Common myeloid progenitor, CD34-positive (primary cell): ENCODE measurements at regions not wholly inside any gene's neighbourhood (a gene's known extent, or its start where the extent isn't known, plus 50 kb on each side); places are given as distances from the start of the nearest gene placed in this dataset.

ENCODE experiments used
- CTCF ChIA-PET: fragments of 350-600 bp; sonication (Branson Sonifier 250); formaldehyde crosslinking; loops from one replicate; lab custom pipeline; 2021; ENCODE audit warnings: antibody characterized with exemption; lab: Charles Lee
- POLR2A ChIA-PET: fragments of 350-600 bp; sonication (Branson Sonifier 250); formaldehyde crosslinking; loops from one replicate; lab custom pipeline; 2021; ENCODE audit warnings: antibody characterized with exemption; lab: Charles Lee
- DNase-seq, 3 donors: peaks; one replicate each; pipeline versions ENCODE4 v3.0.0 to v3.0.0-alpha.2; 2013
- H3K27ac ChIP-seq, 2 experiments: 1 replicate in 1 of 2; 2 replicates in 1 of 2; pipeline ENCODE4 v1.7.0; 2013; ENCODE audit warnings: inconsistent platforms in 2 of 2, low read length in 2 of 2, mild to moderate bottlenecking in 2 of 2, low read depth in 1 of 2, moderate library complexity in 1 of 2; ENCODE audit not compliant: severe bottlenecking in 2 of 2, insufficient read depth in 1 of 2, poor library complexity in 1 of 2
- H3K27me3 ChIP-seq, 5 experiments: replicated peaks in 2 of 5; 1 replicate in 3 of 5; 2 replicates in 2 of 5; pipeline versions ENCODE4 v1.6.1 to v1.7.0; 2013; ENCODE audit warnings: low read length in 4 of 5, mild to moderate bottlenecking in 2 of 5, moderate library complexity in 2 of 5, inconsistent platforms in 1 of 5; ENCODE audit not compliant: insufficient read depth in 5 of 5, control insufficient read depth in 4 of 5
- H3K36me3 ChIP-seq, 4 experiments: 1 replicate in 2 of 4; 2 replicates in 2 of 4; pipeline versions ENCODE4 v1.6.1 to v1.7.0; 2013; ENCODE audit warnings: low read length in 3 of 4, control low read depth in 1 of 4, mild to moderate bottlenecking in 1 of 4; ENCODE audit not compliant: control insufficient read depth in 4 of 4, insufficient read depth in 4 of 4
- H3K4me1 ChIP-seq, 4 experiments: 1 replicate in 3 of 4; 2 replicates in 1 of 4; pipeline versions ENCODE4 v1.6.1 to v1.7.1; 2013; ENCODE audit warnings: low read length in 3 of 4, mild to moderate bottlenecking in 3 of 4, control low read depth in 1 of 4, inconsistent platforms in 1 of 4, moderate library complexity in 1 of 4; ENCODE audit not compliant: control insufficient read depth in 4 of 4, insufficient read depth in 4 of 4; ENCODE audit errors: control extremely low read depth in 1 of 4
- H3K4me3 ChIP-seq, 7 experiments: 1 replicate in 4 of 7; 2 replicates in 3 of 7; pipeline versions ENCODE4 v1.5.1 to v1.7.0; 2013; ENCODE audit warnings: mild to moderate bottlenecking in 7 of 7, low read length in 6 of 7, moderate library complexity in 6 of 7, inconsistent platforms in 2 of 7, low read depth in 2 of 7, control low read depth in 1 of 7; ENCODE audit not compliant: insufficient read depth in 4 of 7, control insufficient read depth in 1 of 7; ENCODE audit errors: extremely low read depth in 1 of 7
- H3K9me3 ChIP-seq, 5 experiments: 1 replicate in 4 of 5; 2 replicates in 1 of 5; pipeline versions ENCODE4 v1.6.1 to v1.7.1; 2013; ENCODE audit warnings: low read length in 4 of 5, mild to moderate bottlenecking in 2 of 5, inconsistent platforms in 1 of 5, low read depth in 1 of 5, moderate library complexity in 1 of 5; ENCODE audit not compliant: control insufficient read depth in 4 of 5, insufficient read depth in 2 of 5; ENCODE audit errors: control extremely low read depth in 1 of 5
- WGBS: methylation state at CpG from one replicate; pipeline ENCODE4 v1.1.5; 2013; ENCODE audit not compliant: insufficient coverage; 5-methylcytosine and 5-hydroxymethylcytosine counted together

DNA sequence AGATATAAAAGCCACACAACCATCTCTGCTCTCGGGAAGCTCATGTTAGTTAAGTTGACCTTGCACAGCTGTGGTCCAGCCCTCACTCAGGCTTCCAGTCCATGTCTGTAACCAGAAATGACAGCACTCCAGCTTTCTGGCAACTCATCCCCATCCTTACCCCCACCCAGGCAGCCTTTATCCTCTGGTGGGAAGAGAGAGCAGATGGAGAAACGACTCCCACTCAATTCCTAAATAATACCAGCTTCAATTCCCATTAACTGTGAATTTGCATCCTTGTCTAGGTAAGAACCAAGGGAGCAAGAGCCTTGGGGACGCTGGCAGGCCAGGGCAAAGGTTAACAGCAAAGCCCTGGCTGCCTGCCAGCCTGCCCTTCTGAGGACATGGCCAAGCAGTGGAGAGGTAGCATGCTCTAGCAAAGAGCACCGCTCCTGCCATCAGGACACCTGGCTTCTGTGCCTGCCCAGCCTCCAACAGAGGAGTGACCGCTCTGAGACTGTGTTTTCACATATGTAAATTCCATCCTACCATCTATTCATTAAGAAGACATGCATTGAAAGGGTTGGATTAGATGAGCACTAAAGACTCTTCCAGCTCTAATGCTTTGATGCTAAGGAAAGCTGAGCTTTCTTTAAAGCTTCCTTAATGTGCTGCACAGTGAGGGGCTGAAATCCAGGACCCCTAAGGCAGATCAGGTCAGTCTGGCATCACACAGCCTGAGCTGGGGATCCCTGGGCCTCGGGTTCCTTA lies 236.1 kb downstream of the GRIN2B start:
- H3K36me3 ChIP-seq = no peaks in the 10 kb centered on the region
- H3K27me3 ChIP-seq = peaks cover 0 to 24% (median 6%) of the 10 kb centered on the region in 5 experiments
- POLR2A ChIA-PET = no interaction called here
- peaks cover 0 to 3% (median 0%) of the 10 kb centered on the region in 5 experiments for H3K9me3 ChIP-seq
- no peak for DNase-seq
- H3K27ac ChIP-seq = no peak overlapping the region
- WGBS = 11% methylated on average over 1 of the region's 6 CpGs
- no peaks in the 10 kb centered on the region for H3K4me1 ChIP-seq
- CTCF ChIA-PET = no interaction called here
- no peak overlapping the region for H3K4me3 ChIP-seq

DNA sequence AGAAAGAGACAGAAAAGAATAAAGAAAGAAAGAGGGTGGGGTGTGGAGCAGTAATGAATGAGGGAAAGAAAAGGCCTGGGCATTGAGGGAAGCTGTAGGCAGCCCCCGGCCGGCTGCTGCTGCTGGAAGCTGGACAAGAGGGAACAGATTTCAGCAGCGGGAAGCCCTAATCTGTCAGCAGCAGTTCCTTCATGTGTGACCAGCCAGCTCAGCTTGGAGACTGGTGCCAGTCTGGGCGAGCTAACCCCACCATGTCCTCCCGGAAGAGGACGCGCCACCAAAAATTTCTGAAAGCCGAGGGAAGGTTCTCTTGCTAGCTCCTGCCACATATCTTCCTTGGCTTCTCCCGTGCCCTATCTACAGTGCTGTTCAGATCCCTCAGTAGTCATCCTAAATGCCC lies 236.8 kb downstream of the GRIN2B start:
- Histone ChIP-seq H3K27ac (no peak overlapping the region), H3K4me1 (no peaks in the 10 kb centered on the region), H3K27me3 (peaks cover 0 to 24% (median 6%) of the 10 kb centered on the region in 5 experiments), H3K36me3 (no peaks in the 10 kb centered on the region), H3K4me3 (no peak overlapping the region), H3K9me3 (peaks cover 0 to 3% (median 0%) of the 10 kb centered on the region in 5 experiments)
- DNase-seq = no peak
- POLR2A ChIA-PET = no interaction called here
- CTCF ChIA-PET = no interaction called here
- 80% methylated on average over 9 of the region's 9 CpGs for WGBS

DNA sequence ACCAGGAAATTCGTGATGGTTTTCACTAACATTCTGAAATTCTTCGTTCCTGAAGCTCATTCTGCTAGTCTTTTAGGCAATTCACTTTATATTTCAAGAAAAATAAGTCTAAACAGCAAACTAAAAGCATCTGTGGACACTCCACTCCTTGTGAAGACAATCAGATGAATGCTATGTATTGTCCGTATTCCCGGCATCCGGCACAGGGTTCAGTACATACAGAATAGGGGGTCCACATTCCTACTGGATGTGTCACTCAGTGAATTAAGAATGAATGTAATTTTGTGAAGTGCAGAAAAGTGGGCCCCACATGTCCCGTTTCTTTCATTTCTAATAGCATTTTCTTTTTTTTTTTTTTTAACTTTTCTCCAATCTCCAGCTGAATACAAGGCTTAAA lies 241.3 kb downstream of the GRIN2B start:
- Histone ChIP-seq H3K36me3 (no peaks in the 10 kb centered on the region), H3K9me3 (no peaks in the 10 kb centered on the region), H3K27me3 (peaks cover 0 to 7% (median 3%) of the 10 kb centered on the region in 5 experiments), H3K4me1 (no peaks in the 10 kb centered on the region), H3K27ac (no peak overlapping the region), H3K4me3 (no peak overlapping the region)
- POLR2A ChIA-PET = no interaction called here
- no peak for DNase-seq
- CTCF ChIA-PET = no interaction called here
- WGBS = 40% methylated on average over 2 of the region's 6 CpGs

DNA sequence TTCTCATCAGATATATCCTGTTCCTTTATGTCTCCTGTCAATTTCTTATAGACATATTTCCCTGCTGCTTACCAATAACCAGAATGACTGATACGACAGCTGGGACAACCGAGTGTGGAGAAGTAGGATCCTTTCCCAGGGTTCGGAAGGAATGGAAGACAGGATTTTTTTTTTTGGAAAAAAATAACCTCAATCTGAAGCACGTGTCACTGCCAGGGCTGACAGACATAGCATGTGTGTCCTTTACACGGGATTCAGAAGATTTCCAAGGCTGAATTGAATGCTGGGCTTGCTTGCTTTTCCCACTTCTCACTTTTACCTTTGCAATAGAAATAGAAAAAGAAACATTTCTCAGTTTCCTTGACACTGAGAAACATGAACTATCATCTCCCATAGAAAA lies 245.7 kb downstream of the GRIN2B start:
- no peaks in the 10 kb centered on the region for H3K9me3 ChIP-seq
- H3K4me1 ChIP-seq = no peaks in the 10 kb centered on the region
- 93% methylated on average over 5 of the region's 5 CpGs for WGBS
- ChIA-PET CTCF (no interaction called here), POLR2A (no interaction called here)
- H3K36me3 ChIP-seq = no peaks in the 10 kb centered on the region
- peaks cover 0 to 5% (median 1%) of the 10 kb centered on the region in 5 experiments for H3K27me3 ChIP-seq
- no peak overlapping the region for H3K27ac ChIP-seq
- no peak for DNase-seq
- no peak overlapping the region for H3K4me3 ChIP-seq

DNA sequence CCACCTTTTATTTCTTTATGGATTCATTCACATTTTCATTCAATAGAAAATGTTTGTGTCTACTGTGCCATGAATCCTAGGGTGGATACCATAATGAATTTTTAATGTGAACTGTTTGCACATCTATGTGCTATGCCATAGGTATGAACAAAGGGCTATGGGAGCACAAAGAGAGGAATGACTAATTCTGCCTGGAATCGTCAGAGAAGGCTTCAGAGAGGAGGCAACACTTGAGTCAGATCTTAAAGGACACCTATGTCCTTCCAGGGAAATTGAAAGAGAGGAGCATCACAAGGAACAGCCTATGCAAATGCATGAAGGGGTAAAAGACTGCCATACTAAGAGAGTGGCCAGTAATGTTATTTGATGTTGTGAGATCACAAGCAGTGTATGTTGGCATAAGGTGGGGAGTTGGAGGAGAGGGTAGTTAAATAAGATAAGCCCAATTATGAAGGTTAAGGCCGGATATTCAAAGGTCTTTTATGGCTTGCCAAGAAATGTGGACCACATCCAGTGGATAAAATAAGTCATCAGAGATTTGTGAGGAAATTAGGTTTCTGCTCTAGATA lies 246.7 kb downstream of the GRIN2B start:
- CTCF ChIA-PET = no interaction called here
- H3K36me3 ChIP-seq = no peaks in the 10 kb centered on the region
- peaks cover 0 to 6% (median 1%) of the 10 kb centered on the region in 5 experiments for H3K27me3 ChIP-seq
- H3K27ac ChIP-seq = no peak overlapping the region
- H3K4me3 ChIP-seq = no peak overlapping the region
- no peak for DNase-seq
- POLR2A ChIA-PET = no interaction called here
- WGBS = 83% methylated on average over 1 of the region's 2 CpGs
- no peaks in the 10 kb centered on the region for H3K9me3 ChIP-seq
- H3K4me1 ChIP-seq = no peaks in the 10 kb centered on the region

DNA sequence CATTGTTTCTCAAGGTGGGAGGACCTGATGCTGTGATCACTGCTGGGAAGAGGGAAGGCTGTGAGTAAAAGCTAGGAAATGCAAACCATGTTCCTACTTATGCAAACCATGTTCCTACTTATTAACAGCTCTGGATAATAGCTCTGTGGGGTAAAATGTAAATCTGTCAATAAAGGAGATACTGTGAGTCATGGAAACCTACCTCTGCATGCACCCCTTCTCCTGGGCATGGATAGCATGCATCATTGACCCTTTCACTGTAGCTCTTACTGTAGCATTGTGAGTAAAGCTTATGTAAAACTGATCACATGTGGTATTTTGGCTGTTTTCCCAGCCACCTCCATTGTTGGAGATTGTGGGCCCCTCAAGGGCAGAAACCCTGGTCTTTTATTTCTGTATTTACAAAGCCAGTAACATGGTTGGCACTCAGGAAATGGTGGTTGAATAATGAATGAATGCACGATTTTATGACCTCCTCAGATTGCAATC lies 253.7 kb downstream of the GRIN2B start:
- no peak overlapping the region for H3K4me3 ChIP-seq
- H3K27me3 ChIP-seq = peaks cover 0 to 11% (median 9%) of the 10 kb centered on the region in 5 experiments
- H3K36me3 ChIP-seq = no peaks in the 10 kb centered on the region
- no peak overlapping the region for H3K27ac ChIP-seq
- no peaks in the 10 kb centered on the region for H3K9me3 ChIP-seq
- H3K4me1 ChIP-seq = no peaks in the 10 kb centered on the region
- CTCF ChIA-PET = no interaction called here
- POLR2A ChIA-PET = no interaction called here
- WGBS = 0% methylated on average over 1 of the region's 1 CpG
- DNase-seq = no peak

DNA sequence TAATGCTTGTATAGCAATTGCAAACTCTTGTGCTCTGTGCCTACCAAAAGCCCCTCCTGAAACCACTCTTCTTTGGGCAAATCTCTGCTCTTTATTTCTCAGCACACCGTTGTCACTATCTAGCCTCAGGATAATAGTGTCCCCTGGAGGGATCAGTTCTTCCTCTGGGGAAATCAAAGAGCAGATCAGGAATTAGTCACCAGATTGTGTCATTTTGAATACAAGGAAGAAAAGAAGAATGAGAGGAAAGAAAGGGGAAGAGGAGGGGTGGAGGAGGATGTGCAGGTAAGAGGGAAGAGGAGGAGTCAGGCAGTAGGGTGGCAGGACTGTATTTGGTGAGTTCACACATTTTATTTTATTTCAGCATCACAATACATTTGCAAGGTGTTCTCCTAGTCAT lies 256.4 kb downstream of the GRIN2B start:
- no peaks in the 10 kb centered on the region for H3K4me1 ChIP-seq
- no peaks in the 10 kb centered on the region for H3K9me3 ChIP-seq
- H3K27me3 ChIP-seq = peaks cover 0 to 17% (median 7%) of the 10 kb centered on the region in 5 experiments
- CTCF ChIA-PET = interaction anchor here (1.0 kb wide), 1 partner anchor 12 kb away, joined by 3 read pairs; no protein-coding TSS in a partner anchor
- WGBS = 57% methylated on average over 1 of the region's 1 CpG
- no peaks in the 10 kb centered on the region for H3K36me3 ChIP-seq
- DNase-seq = no peak
- POLR2A ChIA-PET = no interaction called here
- H3K4me3 ChIP-seq = no peak overlapping the region
- H3K27ac ChIP-seq = no peak overlapping the region
